ENCODE measurements at regions not wholly inside any gene's neighbourhood (a gene's known extent, or its start where the extent isn't known, plus 50 kb on each side); places are given as distances from the start of the nearest gene placed in this dataset.

GRCh38 chr4:127313767-127314166, 319.0 kb upstream of the INTU start:
- Histone ChIP-seq H3K4me3 (no peak overlapping the region), H3K36me3 (ENCODE audit: control insufficient read depth in 2 of 2, insufficient read depth in 2 of 2, low read length in 1 of 2) (no peaks in the 10 kb centered on the region), H3K4me2 (ENCODE audit: control insufficient read depth, insufficient read depth) (no peak overlapping the region), H3K27ac (ENCODE audit: control insufficient read depth, insufficient read depth) (no peak overlapping the region), H4K20me1 (ENCODE audit: control insufficient read depth, insufficient read depth) (no peaks in the 10 kb centered on the region), H3K4me1 (ENCODE audit: control insufficient read depth, insufficient read depth, low read length) (no peaks in the 10 kb centered on the region), H3K79me2 (ENCODE audit: control insufficient read depth, insufficient read depth, low read length) (no peaks in the 10 kb centered on the region), H3K9ac (ENCODE audit: control insufficient read depth, insufficient read depth, low read length) (no peak overlapping the region), H3K9me3 (replicated peaks; ENCODE audit: control insufficient read depth, insufficient read depth, low read length) (no peaks in the 10 kb centered on the region), H3K27me3 (replicated peaks in 1 of 2; ENCODE audit: control insufficient read depth in 2 of 2, insufficient read depth in 2 of 2, low read length in 1 of 2) (no peaks in the 10 kb centered on the region), H2AFZ (ENCODE audit: control insufficient read depth, low read depth, low read length) (no peak overlapping the region)
- TF ChIP-seq IRF3 (IDR thresholded peaks at IDR 0.05) (no peak), MTA3 (IDR thresholded peaks at IDR 0.05; ENCODE audit: borderline replicate concordance, low read length) (no peak), ZBTB11 (CRISPR knock-in tag; IDR thresholded peaks at IDR 0.05) (no peak), POU2F2 (IDR thresholded peaks at IDR 0.05; ENCODE audit: borderline replicate concordance, low read depth, low read length) (no peak)
- no TSS peak for BruUV-seq (replicated peaks)
- intact Hi-C loops (cut with micrococcal nuclease; ENCODE audit: unreplicated experiment), result no loop called here
- FAIRE-seq (no peak), ATAC-seq (no peak), DNase-seq (ENCODE audit: low read depth, low spot score) (no peak)
- ChIA-PET CTCF (no interaction called here), RAD21 (ENCODE audit: unreplicated experiment) (no interaction called here), SMC1A (ENCODE audit: uncharacterized antibody, unreplicated experiment) (no interaction called here), POLR2A (no interaction called here)
- 0% methylated on average over 1 of the region's 1 CpG for WGBS (ENCODE audit: insufficient coverage, insufficient replicate concordance, low lambda C conversion rate, missing lambda C conversion rate)
- in situ Hi-C loops (cut with MboI), result no loop called here
